ENCODE measurements at regions not wholly inside any gene's neighbourhood (a gene's known extent, or its start where the extent isn't known, plus 50 kb on each side); places are given as distances from the start of the nearest gene placed in this dataset.

DNA sequence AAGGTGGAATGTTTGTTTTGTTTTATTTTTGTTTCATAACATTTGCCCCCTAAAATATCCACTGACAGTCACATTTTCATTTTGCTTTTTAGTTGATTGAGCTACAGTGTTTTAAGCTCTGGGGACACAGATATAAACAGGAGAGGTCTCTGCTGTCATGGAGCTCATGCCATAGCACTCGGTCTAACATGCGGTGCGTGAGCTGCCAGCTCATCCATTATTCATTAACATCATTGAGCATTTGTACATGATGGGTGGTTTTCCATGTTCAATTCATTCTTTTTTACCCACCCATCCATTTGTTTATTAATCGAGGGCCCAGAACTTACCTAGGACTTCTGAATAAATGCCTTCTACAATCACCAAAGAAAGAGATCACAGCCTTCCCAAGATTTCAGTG lies 150.1 kb upstream of the SFRP2 start:
- DNase-seq (ENCODE audit: extremely low read depth, insufficient read length), result no peak
- H3K4me3 ChIP-seq (replicated peaks; ENCODE audit: low read depth, low read length), result no peak overlapping the region
- no peaks in the 10 kb centered on the region; the same call in 1 of the 2 replicates for H3K27me3 ChIP-seq (replicated peaks; ENCODE audit: control insufficient read depth, insufficient read depth, low read length)
- no peaks in the 10 kb centered on the region for H3K36me3 ChIP-seq (ENCODE audit: control insufficient read depth, insufficient read depth, low read length)
- TF ChIP-seq, protein P1, sequence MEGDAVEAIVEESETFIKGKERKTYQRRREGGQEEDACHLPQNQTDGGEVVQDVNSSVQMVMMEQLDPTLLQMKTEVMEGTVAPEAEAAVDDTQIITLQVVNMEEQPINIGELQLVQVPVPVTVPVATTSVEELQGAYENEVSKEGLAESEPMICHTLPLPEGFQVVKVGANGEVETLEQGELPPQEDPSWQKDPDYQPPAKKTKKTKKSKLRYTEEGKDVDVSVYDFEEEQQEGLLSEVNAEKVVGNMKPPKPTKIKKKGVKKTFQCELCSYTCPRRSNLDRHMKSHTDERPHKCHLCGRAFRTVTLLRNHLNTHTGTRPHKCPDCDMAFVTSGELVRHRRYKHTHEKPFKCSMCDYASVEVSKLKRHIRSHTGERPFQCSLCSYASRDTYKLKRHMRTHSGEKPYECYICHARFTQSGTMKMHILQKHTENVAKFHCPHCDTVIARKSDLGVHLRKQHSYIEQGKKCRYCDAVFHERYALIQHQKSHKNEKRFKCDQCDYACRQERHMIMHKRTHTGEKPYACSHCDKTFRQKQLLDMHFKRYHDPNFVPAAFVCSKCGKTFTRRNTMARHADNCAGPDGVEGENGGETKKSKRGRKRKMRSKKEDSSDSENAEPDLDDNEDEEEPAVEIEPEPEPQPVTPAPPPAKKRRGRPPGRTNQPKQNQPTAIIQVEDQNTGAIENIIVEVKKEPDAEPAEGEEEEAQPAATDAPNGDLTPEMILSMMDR (IDR thresholded peaks at IDR 0.05; ENCODE audit: insufficient read depth, low read length, poor library complexity, severe bottlenecking), result no peak

DNA sequence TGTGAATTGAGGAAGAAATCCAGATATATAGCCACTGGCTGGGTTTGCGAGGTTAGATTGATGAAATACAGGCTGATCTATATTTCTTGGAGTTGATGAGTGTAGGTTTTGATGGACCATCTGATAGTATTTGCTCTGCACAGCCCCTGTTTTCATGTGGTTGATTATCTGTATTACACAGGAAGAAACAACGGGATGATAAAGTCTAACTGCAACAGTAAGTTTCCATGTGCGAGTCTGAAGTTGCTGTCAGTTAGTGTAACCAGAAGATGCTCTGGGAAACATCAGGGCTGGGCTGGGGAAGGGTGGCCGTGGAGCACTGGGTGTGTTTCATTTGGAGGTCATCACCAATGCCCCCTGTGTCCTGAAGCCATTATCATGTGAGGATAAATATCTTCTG lies 148.4 kb upstream of the SFRP2 start:
- TF ChIP-seq, protein P1 (IDR thresholded peaks at IDR 0.05; ENCODE audit: insufficient read depth, low read length, poor library complexity, severe bottlenecking), result no peak
- no peak overlapping the region for H3K4me3 ChIP-seq (replicated peaks; ENCODE audit: low read depth, low read length)
- no peak for DNase-seq (ENCODE audit: extremely low read depth, insufficient read length)
- H3K27me3 ChIP-seq (replicated peaks; ENCODE audit: control insufficient read depth, insufficient read depth, low read length), result no peaks in the 10 kb centered on the region; the same call in 1 of the 2 replicates
- no peaks in the 10 kb centered on the region for H3K36me3 ChIP-seq (ENCODE audit: control insufficient read depth, insufficient read depth, low read length)

DNA sequence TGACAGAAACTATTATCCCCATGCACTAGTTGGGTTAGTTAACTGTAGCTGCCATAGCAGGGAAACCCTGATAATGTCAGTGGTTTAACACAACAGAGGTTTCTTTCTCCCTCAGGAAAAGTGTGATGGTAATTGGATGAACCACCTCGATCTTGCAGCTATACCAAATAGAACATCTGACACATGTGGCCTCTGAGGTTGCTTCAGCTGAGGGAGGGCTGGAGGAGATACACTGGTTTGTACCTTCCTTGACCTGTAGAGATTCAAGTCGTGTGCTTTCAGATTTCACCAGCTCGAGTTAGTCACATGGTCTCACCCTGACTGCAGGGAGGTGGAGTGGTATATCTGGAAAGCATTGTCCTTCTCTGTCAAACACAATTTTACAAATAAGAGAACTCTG lies 147.2 kb upstream of the SFRP2 start:
- Histone ChIP-seq H3K4me3 (replicated peaks; ENCODE audit: low read depth, low read length) (no peak overlapping the region), H3K36me3 (ENCODE audit: control insufficient read depth, insufficient read depth, low read length) (no peaks in the 10 kb centered on the region), H3K27me3 (replicated peaks; ENCODE audit: control insufficient read depth, insufficient read depth, low read length) (no peaks in the 10 kb centered on the region; the same call in 1 of the 2 replicates)
- TF ChIP-seq, protein P1 (IDR thresholded peaks at IDR 0.05; ENCODE audit: insufficient read depth, low read length, poor library complexity, severe bottlenecking), result no peak
- no peak for DNase-seq (ENCODE audit: extremely low read depth, insufficient read length)

DNA sequence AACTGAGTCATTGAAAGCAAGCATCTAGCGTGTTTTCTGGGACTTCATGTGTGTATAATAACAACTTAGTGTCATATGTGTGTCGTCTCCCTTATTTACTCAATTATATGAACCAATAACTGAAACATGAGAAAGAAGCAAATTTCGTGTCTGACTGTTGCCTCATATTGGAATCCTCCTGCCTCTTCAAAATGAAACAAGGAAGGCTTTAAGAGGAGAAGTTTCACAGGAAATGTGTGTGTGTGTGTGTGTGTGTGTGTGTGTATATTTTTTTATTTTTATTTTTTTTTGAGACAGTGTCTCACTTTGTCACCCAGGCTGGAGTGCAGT lies 145.8 kb upstream of the SFRP2 start:
- Histone ChIP-seq H3K4me3 (replicated peaks; ENCODE audit: low read depth, low read length) (no peak overlapping the region), H3K36me3 (ENCODE audit: control insufficient read depth, insufficient read depth, low read length) (no peaks in the 10 kb centered on the region), H3K27me3 (replicated peaks; ENCODE audit: control insufficient read depth, insufficient read depth, low read length) (no peaks in the 10 kb centered on the region; the same call in 1 of the 2 replicates)
- TF ChIP-seq, protein P1 (IDR thresholded peaks at IDR 0.05; ENCODE audit: insufficient read depth, low read length, poor library complexity, severe bottlenecking), result no peak
- DNase-seq (ENCODE audit: extremely low read depth, insufficient read length), result no peak

DNA sequence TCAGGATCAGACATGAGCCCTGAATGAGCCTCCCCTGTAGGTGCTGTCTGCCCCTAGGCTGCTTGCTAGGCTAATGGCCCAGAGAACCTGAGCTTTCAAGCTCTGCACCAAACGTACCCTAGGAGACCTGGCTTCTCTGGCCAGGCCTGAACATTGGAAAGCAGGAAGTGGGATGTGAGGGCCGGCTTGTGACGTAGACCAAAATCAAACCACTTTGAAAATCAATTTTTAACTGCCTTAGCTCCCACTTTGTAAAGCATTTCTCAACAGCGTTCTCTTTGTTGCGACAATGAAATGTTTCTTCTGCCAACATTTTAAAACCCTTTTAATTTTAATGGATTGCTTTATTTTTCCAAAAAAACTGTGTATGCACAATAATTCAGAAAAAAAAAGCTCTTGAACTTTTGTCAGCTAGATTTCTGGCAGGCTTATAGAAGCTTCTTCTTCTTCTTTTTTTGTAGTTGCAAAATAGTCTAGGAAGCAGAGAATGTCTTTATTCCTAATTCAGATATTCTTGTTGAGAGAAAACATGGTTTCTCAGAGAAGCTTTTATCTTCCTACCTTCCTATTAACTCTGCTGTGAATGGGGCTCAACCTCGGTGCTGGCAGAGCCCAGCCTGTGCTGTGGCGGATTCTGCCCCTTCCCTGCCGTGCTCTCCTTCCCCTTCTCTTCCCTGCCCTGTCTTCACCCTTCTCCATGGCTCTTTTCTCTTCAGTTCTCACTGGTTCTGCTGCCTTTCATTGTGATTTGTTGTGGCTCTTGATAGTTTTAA lies 145.2 kb upstream of the SFRP2 start:
- no peak for DNase-seq (ENCODE audit: extremely low read depth, insufficient read length)
- Histone ChIP-seq H3K27me3 (replicated peaks; ENCODE audit: control insufficient read depth, insufficient read depth, low read length) (no peaks in the 10 kb centered on the region; the same call in 1 of the 2 replicates), H3K36me3 (ENCODE audit: control insufficient read depth, insufficient read depth, low read length) (no peaks in the 10 kb centered on the region), H3K4me3 (replicated peaks; ENCODE audit: low read depth, low read length) (no peak overlapping the region)
- TF ChIP-seq, protein P1 (IDR thresholded peaks at IDR 0.05; ENCODE audit: insufficient read depth, low read length, poor library complexity, severe bottlenecking), result no peak

All from GM06990 (cell line).